ENCODE measurements at regions not wholly inside any gene's neighbourhood (a gene's known extent, or its start where the extent isn't known, plus 50 kb on each side); places are given as distances from the start of the nearest gene placed in this dataset.

GRCh38 chr2:7427293-7428060 is 510.3 kb downstream of the RNF144A start:
- TF ChIP-seq CTCF (IDR thresholded peaks at IDR 0.05) (peak in 5 of 7 experiments; percentile 48 to 73 (median 64)), EP300 (IDR thresholded peaks at IDR 0.05) (no peak)
- no peak overlapping the region for H3K4me3 ChIP-seq
- WGBS, 5 donors: 41 to 50% (median 44%) methylated on average over 8 of the region's 8 CpGs
- intact Hi-C loops (cut with DNase I; ENCODE audit: low total_unique reads): loop anchor here (5.0 kb wide), 2 partner anchors 245 to 1260 kb away; no protein-coding TSS in a partner anchor
- no peak overlapping the region for H3K27ac ChIP-seq
- DNase-seq: peak in 1 of 2 donors; percentile 85
- peaks cover 4 to 14% (median 10%) of the 10 kb centered on the region in 4 donors for H3K4me1 ChIP-seq
- H3K27me3 ChIP-seq: peaks cover 0 to 55% (median 26%) of the 10 kb centered on the region in 3 donors
- H3K36me3 ChIP-seq: no peaks in the 10 kb centered on the region
- no peaks in the 10 kb centered on the region for H3K9me3 ChIP-seq

- Histone ChIP-seq H3K36me3 (no peaks in the 10 kb centered on the region), H3K4me1 (peaks cover 4 to 14% (median 10%) of the 10 kb centered on the region in 4 donors), H3K27me3 (peaks cover 0 to 50% (median 26%) of the 10 kb centered on the region in 3 donors), H3K4me3 (no peak overlapping the region), H3K27ac (no peak overlapping the region), H3K9me3 (peaks cover 0 to 7% (median 4%) of the 10 kb centered on the region in 4 donors)
- no peak for TF ChIP-seq EP300 (IDR thresholded peaks at IDR 0.05)
- no peak for TF ChIP-seq CTCF (IDR thresholded peaks at IDR 0.05)
- TF ChIP-seq POLR2AphosphoS5 (IDR thresholded peaks at IDR 0.05): no peak
- WGBS, 5 donors: 83 to 88% (median 86%) methylated on average over 15 of the region's 15 CpGs
- intact Hi-C loops (cut with DNase I; ENCODE audit: low total_unique reads): loop anchor here (5.0 kb wide), 2 partner anchors 244 to 1259 kb away; no protein-coding TSS in a partner anchor
- no peak for DNase-seq
Measured at GRCh38 chr2:7428454-7429204, 511.4 kb downstream of the RNF144A start.

GRCh38 chr2:7429733-7430132 is 512.5 kb downstream of the RNF144A start:
- DNase-seq: no peak
- Histone ChIP-seq H3K4me1 (peaks cover 4 to 14% (median 10%) of the 10 kb centered on the region in 4 donors), H3K4me3 (no peak overlapping the region), H3K27ac (no peak overlapping the region), H3K27me3 (peaks cover 0 to 45% (median 25%) of the 10 kb centered on the region in 3 donors), H3K36me3 (no peaks in the 10 kb centered on the region), H3K9me3 (peaks cover 0 to 12% (median 6%) of the 10 kb centered on the region in 4 donors)
- intact Hi-C loops (cut with DNase I; ENCODE audit: low total_unique reads): loop anchor here (5.0 kb wide), 2 partner anchors 243 to 1258 kb away; no protein-coding TSS in a partner anchor
- WGBS, 5 donors: 82 to 90% (median 85%) methylated on average over 4 of the region's 4 CpGs
- TF ChIP-seq POLR2A (IDR thresholded peaks at IDR 0.05): no peak
- no peak for TF ChIP-seq EP300 (IDR thresholded peaks at IDR 0.05)
- TF ChIP-seq CTCF (IDR thresholded peaks at IDR 0.05): no peak
- no peak for TF ChIP-seq POLR2AphosphoS5 (IDR thresholded peaks at IDR 0.05)

- no peaks in the 10 kb centered on the region for H3K36me3 ChIP-seq
- peak overlapping the region in 4 of 5 donors; percentile 21 to 55 (median 43) for H3K27ac ChIP-seq
- H3K9me3 ChIP-seq: peaks cover 0 to 12% (median 6%) of the 10 kb centered on the region in 4 donors
- DNase-seq: peak in 1 of 2 donors; percentile 28
- intact Hi-C loops (cut with DNase I; ENCODE audit: low total_unique reads): no loop called here
- H3K27me3 ChIP-seq: peaks cover 0 to 45% (median 21%) of the 10 kb centered on the region in 3 donors
- 65 to 84% (median 69%) methylated on average over 10 of the region's 10 CpGs for WGBS, 5 donors
- H3K4me3 ChIP-seq: peak overlapping the region; percentile 18 to 48 (median 44)
- peaks cover 4 to 14% (median 10%) of the 10 kb centered on the region in 4 donors for H3K4me1 ChIP-seq
- TF ChIP-seq EP300 (IDR thresholded peaks at IDR 0.05): no peak
Measured at GRCh38 chr2:7430421-7430868, 513.2 kb downstream of the RNF144A start.
